ENCODE measurements at regions not wholly inside any gene's neighbourhood (a gene's known extent, or its start where the extent isn't known, plus 50 kb on each side); places are given as distances from the start of the nearest gene placed in this dataset.

DNA sequence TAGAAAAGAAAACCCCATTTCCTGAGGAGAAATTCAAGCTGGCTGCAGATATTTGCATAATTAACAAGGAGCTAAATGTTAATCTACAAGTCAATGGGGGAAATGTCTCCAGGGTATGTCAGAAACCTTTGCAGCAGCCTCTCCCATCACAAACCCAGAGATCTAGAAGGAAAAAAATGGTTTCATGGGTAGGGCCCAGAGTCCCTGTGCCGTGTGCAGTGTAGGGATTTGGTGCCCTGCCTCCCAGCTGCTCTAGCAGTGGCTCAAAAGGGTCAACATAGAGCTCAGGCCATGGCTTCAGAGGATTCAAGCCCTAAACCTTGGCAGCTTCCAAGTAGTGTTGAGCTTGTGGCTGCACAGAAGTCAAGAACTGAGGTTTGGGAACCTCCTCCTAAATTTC is 290.2 kb upstream of the TMEFF2 start:
- TF ChIP-seq ZNF776 (tag by site-specific recombination; IDR thresholded peaks at IDR 0.05; ENCODE audit: borderline replicate concordance): no peak
- no peak for TF ChIP-seq ZFP41 (tag by site-specific recombination; IDR thresholded peaks at IDR 0.05; ENCODE audit: borderline replicate concordance)
- TF ChIP-seq, protein P1, sequence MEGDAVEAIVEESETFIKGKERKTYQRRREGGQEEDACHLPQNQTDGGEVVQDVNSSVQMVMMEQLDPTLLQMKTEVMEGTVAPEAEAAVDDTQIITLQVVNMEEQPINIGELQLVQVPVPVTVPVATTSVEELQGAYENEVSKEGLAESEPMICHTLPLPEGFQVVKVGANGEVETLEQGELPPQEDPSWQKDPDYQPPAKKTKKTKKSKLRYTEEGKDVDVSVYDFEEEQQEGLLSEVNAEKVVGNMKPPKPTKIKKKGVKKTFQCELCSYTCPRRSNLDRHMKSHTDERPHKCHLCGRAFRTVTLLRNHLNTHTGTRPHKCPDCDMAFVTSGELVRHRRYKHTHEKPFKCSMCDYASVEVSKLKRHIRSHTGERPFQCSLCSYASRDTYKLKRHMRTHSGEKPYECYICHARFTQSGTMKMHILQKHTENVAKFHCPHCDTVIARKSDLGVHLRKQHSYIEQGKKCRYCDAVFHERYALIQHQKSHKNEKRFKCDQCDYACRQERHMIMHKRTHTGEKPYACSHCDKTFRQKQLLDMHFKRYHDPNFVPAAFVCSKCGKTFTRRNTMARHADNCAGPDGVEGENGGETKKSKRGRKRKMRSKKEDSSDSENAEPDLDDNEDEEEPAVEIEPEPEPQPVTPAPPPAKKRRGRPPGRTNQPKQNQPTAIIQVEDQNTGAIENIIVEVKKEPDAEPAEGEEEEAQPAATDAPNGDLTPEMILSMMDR (tag by site-specific recombination; IDR thresholded peaks at IDR 0.05): no peak
- no peak for TF ChIP-seq ZSCAN23 (tag by site-specific recombination; IDR thresholded peaks at IDR 0.05)
- no peak for TF ChIP-seq ZNF23 (tag by site-specific recombination; IDR thresholded peaks at IDR 0.05; ENCODE audit: borderline replicate concordance)
- TF ChIP-seq ZNF184 (tag by site-specific recombination; IDR thresholded peaks at IDR 0.05): no peak
- TF ChIP-seq, protein P2, sequence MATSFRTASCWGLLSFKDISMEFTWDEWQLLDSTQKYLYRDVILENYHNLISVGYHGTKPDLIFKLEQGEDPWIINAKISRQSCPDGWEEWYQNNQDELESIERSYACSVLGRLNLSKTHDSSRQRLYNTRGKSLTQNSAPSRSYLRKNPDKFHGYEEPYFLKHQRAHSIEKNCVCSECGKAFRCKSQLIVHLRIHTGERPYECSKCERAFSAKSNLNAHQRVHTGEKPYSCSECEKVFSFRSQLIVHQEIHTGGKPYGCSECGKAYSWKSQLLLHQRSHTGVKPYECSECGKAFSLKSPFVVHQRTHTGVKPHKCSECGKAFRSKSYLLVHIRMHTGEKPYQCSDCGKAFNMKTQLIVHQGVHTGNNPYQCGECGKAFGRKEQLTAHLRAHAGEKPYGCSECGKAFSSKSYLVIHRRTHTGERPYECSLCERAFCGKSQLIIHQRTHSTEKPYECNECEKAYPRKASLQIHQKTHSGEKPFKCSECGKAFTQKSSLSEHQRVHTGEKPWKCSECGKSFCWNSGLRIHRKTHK (tag by site-specific recombination; IDR thresholded peaks at IDR 0.05): no peak
- TF ChIP-seq, protein P3, sequence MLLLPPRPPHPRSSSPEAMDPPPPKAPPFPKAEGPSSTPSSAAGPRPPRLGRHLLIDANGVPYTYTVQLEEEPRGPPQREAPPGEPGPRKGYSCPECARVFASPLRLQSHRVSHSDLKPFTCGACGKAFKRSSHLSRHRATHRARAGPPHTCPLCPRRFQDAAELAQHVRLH (tag by site-specific recombination; IDR thresholded peaks at IDR 0.05): no peak
- TF ChIP-seq, protein P4, sequence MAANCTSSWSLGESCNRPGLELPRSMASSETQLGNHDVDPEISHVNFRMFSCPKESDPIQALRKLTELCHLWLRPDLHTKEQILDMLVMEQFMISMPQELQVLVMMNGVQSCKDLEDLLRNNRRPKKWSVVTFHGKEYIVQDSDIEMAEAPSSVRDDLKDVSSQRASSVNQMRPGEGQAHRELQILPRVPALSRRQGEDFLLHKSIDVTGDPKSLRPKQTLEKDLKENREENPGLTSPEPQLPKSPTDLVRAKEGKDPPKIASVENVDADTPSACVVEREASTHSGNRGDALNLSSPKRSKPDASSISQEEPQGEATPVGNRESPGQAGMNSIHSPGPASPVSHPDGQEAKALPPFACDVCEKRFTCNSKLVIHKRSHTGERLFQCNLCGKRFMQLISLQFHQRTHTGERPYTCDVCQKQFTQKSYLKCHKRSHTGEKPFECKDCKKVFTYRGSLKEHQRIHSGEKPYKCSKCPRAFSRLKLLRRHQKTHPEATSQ (tag by site-specific recombination; IDR thresholded peaks at IDR 0.05): no peak
- no peak for TF ChIP-seq ZNF785 (tag by site-specific recombination; IDR thresholded peaks at IDR 0.05)
- no peak for TF ChIP-seq TCF7L2 (IDR thresholded peaks at IDR 0.05; ENCODE audit: borderline replicate concordance, low read depth, low read length)
- no peak for TF ChIP-seq ZNF530 (tag by site-specific recombination; IDR thresholded peaks at IDR 0.05; ENCODE audit: low read depth)
